ENCODE measurements at regions not wholly inside any gene's neighbourhood (a gene's known extent, or its start where the extent isn't known, plus 50 kb on each side); places are given as distances from the start of the nearest gene placed in this dataset.

DNA sequence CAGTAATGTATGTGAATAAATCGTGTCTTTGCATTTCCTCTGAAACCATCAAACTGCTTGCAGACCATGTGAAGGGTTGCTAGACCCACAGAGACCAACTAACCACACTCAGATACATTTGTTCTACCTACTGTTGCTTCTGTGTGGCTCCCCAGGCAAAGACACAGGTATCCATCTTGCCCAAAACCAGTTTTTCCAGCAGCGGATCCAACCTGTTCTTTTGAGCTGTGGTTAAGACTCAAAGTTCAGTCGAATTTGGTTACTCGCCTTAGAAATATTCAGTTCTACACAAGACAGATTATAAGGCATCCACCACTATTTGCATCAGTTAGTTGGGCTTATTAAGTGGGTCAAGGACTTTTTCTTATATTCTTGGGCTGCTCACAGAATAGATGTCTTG lies 276.2 kb upstream of the EPHA4 start:
- no peak for FAIRE-seq

DNA sequence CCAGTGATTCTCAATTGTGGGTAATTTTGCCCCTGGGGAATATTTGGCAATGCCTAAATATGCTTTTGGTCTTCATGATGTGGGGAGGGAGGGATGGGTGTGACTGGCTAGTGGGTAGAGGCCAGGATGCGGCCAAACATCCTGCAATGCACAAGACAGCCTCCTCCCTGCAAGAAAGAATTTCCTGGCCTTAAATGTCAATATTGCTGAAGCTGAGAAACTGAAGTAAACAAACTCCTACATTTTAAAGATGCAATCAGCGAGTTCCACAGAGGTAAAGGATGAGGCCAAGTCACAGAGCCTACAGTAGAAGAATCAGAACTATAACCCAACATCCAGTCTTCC lies 272.9 kb upstream of the EPHA4 start:
- no peak for DNase-seq (ENCODE audit: insufficient read length, low spot score)
- FAIRE-seq = no peak

More for the DNA sequence above, 276.2 kb upstream of the EPHA4 start:
- DNase-seq (ENCODE audit: insufficient read length, low spot score) = no peak

DNA sequence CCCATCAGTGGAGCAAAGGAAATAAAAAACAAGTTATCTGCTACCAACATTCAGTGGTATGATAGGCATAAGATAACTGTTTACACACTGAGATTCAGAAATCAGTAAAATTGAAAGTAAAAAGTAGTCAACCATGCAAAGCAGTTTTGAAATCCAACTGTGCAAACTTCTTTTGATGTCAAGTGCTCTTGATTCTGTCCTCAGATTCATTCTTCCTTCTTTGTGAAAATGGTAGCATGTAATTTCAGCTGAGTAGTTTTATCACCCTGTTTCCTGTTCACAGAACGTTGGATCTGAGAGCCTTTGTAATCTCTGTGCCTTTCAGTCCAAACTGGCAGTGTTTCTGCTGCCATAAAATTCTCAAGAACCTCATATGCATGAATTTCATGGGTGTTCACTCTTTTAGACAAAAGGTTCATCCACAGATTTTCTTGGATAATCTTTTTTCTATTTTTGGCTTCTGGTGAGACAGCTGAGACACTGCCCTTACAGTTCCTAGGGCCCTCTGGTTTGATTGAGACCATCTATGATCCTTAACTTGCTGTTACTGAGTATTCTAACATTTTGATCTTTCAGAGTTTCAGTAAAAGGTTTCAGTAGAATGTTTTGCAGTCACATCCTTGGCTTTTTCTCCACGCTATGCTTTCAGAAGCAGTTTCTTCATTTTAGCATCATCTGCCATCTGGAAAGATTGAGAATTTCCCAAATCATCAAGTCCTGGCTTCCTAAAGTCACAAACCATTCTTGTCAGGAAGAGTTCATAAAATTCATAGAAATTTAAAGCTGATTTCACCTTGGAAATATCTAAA lies 272.3 kb upstream of the EPHA4 start:
- DNase-seq (ENCODE audit: insufficient read length, low spot score) (no peak), FAIRE-seq (peak; percentile 55)

DNA sequence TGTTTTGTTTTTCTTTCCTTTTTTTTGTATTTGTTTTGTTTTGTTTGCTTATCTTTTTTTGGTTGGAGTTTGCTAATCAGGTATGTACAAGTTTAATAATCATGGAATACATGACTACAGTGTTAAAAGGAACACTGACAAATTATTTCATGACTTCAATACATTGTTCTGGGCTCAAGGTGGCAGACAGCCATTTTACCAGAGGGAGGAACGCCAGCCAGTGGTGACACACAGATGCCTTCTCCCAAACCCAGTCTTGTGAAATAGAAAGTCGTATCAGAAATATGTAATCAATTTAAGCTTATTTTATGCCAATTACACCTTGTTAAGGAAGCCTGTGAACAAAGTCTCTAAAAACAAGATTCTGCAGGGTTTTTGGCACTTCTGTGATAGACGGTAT lies 264.0 kb upstream of the EPHA4 start:
- no peak for DNase-seq (ENCODE audit: insufficient read length, low spot score)
- no peak for FAIRE-seq

DNA sequence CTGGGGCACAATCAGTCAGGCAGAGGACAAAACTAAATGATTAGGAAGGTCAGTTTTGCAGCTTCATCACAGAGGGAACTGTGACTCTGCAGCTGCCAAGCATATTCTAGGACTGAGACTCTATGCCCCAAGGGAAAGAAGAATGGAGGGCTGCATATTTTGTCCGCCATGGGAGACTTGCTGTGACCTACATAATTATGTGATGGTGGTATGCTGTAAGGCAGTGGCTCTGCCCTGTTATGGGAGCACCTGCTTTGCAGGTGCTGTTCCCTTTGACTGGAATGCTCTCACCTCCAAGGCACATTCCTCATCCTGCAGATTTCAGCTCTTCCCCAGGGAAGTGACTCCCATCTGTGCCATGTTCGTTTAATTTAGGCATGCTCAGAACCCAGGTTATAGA lies 261.9 kb upstream of the EPHA4 start:
- FAIRE-seq = no peak
- no peak for DNase-seq (ENCODE audit: insufficient read length, low spot score)

DNA sequence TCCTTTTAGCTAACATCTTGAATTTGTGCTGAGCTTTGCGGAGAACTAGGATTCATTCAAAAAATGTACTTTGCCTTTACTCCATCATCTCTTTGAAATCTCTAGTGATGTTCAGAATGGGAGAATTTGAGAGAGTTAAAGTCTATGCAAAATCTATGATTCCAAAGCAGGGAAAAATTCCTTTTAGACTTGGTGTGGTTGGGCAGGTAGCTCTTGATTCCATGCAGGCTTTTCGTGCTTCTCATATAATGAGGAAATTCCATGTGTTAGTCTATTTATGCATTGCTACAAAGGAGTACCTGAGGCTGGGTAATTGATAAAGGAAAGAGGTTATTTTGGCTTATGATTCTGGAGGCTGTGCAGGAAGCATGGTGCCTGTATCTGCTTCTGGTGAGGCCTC lies 258.9 kb upstream of the EPHA4 start:
- DNase-seq (ENCODE audit: insufficient read length, low spot score) (no peak), FAIRE-seq (no peak)

DNA sequence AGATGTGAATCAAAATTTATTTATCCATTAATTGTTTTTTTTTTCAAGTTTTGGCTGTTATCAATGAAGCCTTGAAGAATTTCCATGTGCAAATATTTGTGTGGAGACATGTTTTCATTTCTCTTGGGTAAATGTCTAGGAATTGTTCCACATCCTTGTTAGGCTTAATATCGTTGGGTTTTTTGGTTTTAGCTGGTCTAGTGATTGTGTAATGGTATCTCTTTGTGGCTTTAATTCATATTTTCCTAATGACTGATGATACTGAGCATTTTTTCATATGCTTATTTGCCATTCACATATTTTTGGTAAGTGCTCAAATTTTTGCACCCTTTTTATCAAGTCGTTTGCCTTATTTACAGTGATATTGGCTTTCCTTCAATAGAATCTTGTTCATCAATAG lies 250.3 kb upstream of the EPHA4 start:
- DNase-seq (ENCODE audit: insufficient read length, low spot score) (no peak), FAIRE-seq (no peak)

DNA sequence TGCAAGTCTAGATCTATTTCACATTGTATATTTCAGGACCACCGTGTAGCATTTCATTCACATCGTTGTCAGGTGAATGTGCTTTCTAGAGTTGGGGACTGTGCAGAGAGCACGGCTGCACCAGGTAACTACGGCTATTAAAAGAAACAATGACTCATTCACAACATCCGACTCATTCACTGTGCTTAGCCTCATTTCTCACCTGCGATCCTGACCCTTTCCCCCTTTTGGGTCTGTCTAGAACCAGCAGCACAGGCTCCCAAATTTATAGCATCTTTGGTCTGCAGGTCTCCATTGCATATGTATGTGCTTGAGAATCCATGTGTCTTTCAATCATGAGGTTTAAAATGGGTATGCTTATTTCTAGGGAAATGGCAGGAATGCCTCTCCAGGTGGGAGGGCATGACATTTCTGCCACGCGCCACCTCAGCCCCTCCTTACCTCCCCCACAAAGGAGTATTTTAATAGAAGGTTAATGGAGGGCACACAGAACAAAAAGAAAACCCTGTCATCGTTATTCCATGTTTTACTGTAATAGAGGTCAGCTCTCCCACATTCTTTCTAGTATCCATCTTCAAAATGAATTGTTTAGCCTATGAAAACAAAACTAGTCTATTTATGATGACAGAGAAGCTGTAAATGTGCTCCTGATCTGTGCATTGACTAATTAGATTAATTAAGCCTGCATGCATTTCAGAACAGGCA lies 246.7 kb upstream of the EPHA4 start:
- no peak for FAIRE-seq
- DNase-seq (ENCODE audit: insufficient read length, low spot score) = no peak

DNA sequence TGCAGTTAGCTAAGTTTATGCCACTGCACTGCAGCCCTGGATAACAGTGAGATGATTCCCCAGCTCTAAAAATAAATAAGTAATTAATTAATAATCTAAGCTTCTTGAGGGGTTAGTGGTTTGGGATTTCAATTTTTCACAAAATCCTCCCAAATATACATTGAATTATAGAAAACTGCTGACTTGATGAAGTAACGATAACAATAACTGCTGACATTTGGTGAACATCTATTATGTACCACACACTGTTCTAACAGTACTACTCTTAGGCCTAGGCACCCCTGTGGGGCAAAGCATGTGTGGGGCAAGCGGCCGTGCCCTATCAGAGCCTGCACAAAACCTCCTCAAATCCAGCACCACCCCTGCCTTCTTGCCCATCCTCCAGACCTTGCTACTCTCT lies 245.8 kb upstream of the EPHA4 start:
- DNase-seq (ENCODE audit: insufficient read length, low spot score) (no peak), FAIRE-seq (no peak)

DNA sequence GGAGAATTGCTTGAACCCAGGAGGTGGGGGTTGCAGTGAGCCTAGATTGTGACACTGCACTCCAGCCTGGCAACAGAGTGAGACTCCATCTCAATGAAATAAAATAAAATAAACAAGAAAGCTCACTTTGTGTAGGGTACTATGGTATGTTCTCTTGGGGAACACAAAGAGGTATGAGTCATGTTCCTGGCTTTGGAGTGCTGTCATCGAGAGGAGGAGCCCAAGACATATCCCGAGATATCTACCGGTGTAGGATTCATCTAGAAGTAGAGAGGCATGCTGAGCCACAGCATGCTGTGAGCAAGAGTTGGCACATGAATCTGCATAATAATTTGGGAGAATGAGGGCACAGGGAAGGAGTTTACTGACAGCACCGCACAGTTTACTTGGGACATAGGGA lies 244.9 kb upstream of the EPHA4 start:
- no peak for FAIRE-seq
- DNase-seq (ENCODE audit: insufficient read length, low spot score) = no peak

DNA sequence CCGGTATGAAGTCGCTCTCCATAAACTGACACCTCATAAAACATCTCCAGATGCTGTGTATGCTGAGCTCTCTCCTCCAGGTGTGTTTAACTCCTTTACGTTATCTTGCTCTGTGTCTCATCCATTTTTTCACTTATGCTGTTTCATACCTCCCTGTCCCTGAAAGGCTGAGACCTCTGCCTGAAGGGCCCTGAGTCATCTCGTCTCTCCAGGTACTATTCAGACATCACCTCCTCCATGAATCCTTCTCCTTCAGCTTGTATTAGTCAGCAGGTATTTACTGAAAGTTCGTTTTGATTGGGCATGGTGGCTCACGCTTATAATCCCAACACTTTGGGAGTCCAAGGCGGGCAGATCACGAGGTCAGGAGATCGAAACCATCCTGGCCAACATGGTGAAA lies 244.5 kb upstream of the EPHA4 start:
- no peak for DNase-seq (ENCODE audit: insufficient read length, low spot score)
- no peak for FAIRE-seq

DNA sequence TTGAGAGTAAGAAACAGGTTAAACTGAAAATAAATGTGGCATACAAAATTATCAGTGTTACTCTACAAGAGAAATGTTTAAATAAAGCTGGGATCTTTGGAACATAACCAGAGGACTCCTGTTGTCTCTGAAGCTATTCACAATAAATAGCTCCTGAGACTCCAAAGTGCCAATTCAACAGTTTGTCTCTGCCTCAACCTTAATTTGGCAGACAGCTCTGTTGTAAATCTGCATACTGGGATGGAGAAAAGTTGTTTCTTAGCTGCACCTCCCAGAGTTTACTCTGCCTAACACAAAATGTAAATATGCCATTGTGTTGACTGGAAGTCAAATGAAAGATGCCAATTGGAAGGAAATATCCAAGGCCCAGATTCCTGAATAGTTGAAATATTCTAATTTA lies 238.5 kb upstream of the EPHA4 start:
- DNase-seq (ENCODE audit: insufficient read length, low spot score) (no peak), FAIRE-seq (no peak)

DNA sequence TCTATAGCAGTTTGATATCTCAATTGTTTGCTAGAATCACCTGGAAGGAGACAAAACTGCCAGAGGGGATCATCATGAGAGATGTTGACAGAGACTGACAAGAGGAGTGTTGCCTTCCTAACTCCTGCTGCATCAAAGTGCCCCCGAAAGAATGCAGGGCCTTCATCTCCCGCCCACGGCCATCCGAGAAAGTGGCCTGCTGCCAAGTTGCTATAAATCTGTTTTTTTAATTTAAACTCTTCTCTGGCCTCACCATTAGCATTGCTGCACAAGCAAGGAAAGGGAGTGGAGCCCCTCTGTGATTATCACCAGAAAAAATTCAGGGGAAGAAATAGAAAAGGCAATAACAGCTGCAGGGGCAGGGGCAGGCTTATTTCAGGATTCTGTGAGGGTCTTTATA lies 238.1 kb upstream of the EPHA4 start:
- DNase-seq (ENCODE audit: insufficient read length, low spot score) (no peak), FAIRE-seq (no peak)

DNA sequence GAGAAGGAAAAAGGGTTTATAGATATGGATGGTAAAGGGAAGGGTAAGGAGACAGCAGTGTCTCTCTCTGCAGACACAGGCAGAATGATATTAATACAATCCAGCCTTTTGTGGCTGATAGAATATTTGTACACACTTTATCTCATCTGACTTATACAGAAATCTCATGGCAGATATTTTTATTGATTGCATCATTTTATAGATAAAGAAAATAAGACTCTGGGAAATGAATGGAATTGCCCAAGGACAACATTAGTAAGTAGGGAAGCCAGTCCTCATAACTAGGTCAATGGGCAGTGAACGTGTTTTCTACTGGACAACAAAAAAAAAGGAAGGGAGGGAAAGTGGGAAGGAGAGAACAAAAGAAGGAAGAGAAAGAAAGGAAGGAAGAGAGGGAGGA lies 236.4 kb upstream of the EPHA4 start:
- DNase-seq (ENCODE audit: insufficient read length, low spot score) (no peak), FAIRE-seq (no peak)

DNA sequence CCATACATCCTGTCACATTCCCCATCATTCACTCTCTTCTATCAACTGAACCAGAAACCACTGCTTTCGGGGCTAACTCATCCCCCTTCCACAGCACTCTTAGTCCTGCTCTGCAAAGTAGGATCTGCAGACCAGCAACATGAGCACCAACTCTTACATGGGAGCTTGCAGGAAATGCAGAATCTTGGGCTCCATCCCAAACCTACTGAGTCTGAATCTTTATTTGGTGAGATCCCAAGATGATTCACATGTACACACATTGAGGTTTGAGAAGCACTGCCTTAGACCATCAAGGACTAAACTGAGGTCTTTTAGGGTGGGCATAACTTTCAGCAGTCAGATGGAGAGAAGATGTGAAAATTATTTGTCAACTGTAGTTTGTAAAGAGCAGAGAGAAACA lies 235.6 kb upstream of the EPHA4 start:
- FAIRE-seq (no peak), DNase-seq (ENCODE audit: insufficient read length, low spot score) (no peak)

DNA sequence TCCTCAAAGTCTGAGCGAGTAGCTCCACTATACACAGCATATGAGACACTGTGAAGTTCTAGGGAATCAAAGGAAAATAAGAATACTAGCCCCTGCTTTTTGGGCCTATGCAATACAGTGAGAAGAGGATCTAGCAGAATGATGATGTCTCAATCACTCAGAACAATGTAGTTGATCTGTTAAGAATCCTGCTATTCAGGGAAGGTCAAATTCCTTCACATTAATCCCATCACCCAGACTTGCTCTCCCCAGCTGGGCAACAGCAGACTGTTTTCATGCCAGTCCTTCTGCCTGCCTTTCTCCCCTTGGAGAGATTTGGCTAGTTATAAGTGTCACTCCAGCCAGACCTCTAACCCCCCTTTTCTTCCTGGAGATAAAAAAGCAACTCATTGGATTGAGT lies 230.0 kb upstream of the EPHA4 start:
- no peak for DNase-seq (ENCODE audit: insufficient read length, low spot score)

DNA sequence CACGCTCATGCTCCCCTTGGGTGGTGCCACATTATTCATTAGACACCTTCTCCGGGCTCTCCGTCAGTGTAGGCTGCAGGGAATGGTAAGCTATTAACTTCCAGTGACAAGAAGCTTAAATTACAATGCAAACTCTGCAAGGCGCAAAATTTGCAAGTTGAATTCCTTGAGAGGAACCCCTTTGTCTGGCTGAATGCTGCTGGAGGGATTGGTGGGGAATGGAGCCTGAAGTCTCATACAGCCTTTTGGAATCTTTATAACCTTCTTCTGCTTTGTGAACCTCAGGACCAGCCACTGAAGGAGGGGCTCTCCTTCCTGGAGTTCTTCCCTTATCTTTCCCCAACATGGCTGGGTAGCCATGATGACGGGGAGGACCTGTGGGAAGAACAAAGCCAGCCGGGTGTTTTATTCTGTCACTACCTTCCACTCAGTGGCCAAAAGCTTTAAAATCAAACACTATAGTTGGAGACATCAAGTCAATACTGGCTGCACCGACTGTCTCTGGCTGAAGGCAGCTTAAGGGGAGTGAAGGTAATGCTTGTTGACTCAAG lies 220.9 kb upstream of the EPHA4 start:
- FAIRE-seq (no peak), DNase-seq (ENCODE audit: insufficient read length, low spot score) (no peak)

More for the DNA sequence above, 230.0 kb upstream of the EPHA4 start:
- no peak for FAIRE-seq

DNA sequence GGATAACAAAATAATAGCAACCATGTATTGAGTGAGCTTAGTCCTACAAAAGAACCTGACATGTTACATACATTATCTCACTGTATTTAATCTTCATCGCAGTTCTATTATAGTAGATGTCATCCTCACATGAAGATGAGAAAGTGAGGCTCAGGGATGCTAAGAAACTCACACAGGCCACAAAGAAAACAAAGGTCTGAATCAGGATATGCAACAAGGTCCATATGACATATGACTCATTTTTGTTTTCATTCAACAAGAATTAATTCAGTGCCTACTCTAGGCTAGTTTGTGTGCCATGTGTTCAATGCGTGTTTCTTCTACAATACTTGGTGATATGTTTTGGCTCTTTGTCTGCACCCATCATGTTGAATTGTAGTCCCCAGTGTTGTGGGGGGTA lies 219.7 kb upstream of the EPHA4 start:
- DNase-seq (ENCODE audit: insufficient read length, low spot score) (no peak), FAIRE-seq (no peak)

DNA sequence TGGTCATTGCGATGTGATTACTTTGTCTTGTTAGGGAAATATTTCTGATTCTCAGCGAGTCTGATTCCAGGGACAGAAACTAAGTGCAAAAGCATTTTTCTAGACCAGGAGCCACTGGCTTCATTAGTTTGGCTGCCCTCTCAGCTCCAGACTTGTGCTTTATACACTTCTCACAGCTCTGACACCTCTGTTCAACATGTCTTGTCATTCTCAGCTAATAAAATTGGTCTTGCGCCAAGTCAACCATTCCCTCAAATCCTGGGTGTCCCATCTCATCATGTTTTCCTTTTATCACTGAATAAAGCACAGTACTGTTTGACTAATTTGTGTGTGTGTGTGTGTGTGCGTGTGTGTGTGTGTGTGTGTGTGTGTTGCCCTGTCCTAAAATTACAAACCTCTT lies 215.5 kb upstream of the EPHA4 start:
- DNase-seq (ENCODE audit: insufficient read length, low spot score) (no peak), FAIRE-seq (no peak)

DNA sequence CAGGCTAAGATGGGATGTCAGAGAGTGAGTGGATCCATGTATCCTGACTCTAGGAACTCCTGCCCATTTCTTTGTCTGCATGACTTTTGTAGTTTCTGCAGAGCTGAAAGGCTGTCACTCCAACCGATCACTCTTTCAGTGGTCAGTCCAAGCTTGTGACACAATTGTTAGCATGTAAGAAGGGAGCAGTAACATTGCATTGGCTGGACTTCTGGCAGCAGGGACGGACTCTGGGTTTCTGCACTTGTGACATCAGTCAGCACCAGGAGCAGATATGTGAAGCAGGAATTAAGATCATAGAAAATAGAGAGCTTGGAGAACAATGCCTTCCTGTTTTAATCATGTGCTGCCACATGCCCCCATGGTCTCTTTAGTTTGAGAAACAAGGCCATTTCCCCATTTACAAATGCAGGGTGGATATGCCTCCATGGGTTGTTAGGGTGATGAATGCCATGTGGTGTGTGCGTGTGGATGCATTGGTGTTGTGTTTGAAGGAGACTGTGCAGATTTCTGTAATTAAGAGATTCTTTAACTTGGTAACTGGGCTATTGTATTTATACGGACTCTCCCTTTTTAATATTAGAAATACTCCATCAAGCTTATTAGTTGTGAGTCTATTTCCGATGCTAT lies 214.3 kb upstream of the EPHA4 start:
- FAIRE-seq = no peak
- no peak for DNase-seq (ENCODE audit: insufficient read length, low spot score)

DNA sequence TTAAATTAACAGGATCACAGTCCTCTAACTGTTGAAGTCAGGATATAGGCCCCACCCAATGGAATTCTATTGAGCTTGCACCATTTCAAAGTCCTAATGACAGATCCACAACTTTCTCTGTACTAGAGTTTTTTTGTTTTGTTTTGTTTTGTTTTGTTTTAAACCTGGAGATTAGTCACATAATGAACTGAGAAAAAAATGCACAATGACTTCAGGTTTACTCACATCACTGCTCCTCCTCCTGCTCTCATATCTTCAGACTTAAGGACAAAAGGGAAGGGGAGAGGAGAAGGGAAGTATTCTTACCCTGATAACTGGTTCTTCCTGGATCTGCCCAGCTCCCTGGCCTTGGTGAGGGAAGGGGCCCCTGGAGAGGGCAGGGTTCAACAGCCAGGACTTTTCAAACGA lies 208.2 kb upstream of the EPHA4 start:
- FAIRE-seq (no peak), DNase-seq (ENCODE audit: insufficient read length, low spot score) (no peak)

DNA sequence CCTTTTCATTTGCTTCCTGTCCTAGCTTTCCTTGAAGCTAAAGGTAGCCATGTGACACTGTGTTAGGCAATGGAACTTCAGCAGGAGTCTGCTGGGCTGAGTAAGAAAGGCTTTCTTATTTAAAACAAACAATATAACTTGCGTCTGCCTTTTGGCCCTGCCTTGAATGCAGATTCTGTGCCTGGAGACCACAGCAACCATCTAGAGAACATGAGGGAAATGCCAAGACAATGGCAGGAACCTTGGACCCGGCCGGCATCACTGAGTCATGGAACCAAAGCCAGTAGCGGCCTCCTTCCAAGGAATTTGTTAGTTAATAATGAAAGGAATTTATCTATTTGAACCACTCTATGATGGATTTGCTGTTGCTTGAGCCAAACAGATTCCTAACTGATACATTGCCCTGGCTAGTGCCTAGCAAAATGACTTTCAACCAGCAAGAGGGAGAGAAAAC lies 207.5 kb upstream of the EPHA4 start:
- FAIRE-seq (no peak), DNase-seq (ENCODE audit: insufficient read length, low spot score) (no peak)
